ENCODE measurements at regions not wholly inside any gene's neighbourhood (a gene's known extent, or its start where the extent isn't known, plus 50 kb on each side); places are given as distances from the start of the nearest gene placed in this dataset.

DNA sequence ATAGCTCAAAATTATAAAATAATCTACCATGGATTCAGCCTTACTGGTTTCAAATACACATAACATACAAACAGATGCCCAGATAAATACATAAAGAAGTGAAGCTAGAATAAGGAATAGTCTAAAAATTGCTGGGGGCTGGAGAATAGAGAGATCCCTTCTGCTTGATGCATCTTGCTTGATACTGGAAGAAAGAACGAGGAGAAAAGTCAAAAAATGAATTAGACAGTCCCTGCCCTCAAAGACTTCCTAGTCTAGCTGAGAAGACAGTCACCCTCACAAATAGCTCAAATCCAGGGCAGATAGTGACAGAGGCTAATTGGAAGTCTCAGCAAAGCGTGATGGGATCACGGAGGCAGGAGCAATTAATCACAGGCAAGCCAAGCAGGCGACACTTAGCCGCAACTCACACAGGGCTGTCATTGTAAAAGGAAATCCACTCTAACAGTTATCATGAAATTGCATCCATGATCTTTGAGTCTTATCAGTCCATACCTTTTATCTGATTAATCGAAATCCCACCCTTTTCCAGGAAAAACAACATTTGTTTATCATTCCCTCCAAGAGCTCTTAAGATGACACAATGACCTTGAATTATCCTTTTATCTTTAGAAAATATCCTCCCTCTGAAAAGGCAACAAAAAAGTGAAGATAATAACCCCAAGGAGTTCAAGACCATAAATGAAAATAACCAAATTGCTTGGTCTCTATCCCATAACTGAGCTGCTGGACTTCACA lies 59.7 kb upstream of the TIAM1 start:
- no peak for DNase-seq (ENCODE audit: low read depth in 1 of 2, low spot score in 1 of 2)
- TF ChIP-seq SPI1 (IDR thresholded peaks at IDR 0.05; ENCODE audit: borderline replicate concordance, low read depth) (no peak), GABPA (IDR thresholded peaks at IDR 0.05; ENCODE audit: low read depth) (no peak), POLR2AphosphoS5 (IDR thresholded peaks at IDR 0.05; ENCODE audit: low read depth) (no peak)
- TF ChIP-seq, protein P1, sequence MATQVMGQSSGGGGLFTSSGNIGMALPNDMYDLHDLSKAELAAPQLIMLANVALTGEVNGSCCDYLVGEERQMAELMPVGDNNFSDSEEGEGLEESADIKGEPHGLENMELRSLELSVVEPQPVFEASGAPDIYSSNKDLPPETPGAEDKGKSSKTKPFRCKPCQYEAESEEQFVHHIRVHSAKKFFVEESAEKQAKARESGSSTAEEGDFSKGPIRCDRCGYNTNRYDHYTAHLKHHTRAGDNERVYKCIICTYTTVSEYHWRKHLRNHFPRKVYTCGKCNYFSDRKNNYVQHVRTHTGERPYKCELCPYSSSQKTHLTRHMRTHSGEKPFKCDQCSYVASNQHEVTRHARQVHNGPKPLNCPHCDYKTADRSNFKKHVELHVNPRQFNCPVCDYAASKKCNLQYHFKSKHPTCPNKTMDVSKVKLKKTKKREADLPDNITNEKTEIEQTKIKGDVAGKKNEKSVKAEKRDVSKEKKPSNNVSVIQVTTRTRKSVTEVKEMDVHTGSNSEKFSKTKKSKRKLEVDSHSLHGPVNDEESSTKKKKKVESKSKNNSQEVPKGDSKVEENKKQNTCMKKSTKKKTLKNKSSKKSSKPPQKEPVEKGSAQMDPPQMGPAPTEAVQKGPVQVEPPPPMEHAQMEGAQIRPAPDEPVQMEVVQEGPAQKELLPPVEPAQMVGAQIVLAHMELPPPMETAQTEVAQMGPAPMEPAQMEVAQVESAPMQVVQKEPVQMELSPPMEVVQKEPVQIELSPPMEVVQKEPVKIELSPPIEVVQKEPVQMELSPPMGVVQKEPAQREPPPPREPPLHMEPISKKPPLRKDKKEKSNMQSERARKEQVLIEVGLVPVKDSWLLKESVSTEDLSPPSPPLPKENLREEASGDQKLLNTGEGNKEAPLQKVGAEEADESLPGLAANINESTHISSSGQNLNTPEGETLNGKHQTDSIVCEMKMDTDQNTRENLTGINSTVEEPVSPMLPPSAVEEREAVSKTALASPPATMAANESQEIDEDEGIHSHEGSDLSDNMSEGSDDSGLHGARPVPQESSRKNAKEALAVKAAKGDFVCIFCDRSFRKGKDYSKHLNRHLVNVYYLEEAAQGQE (IDR thresholded peaks at IDR 0.05; ENCODE audit: insufficient replicate concordance, low read depth) = no peak
- TF ChIP-seq, protein P2, sequence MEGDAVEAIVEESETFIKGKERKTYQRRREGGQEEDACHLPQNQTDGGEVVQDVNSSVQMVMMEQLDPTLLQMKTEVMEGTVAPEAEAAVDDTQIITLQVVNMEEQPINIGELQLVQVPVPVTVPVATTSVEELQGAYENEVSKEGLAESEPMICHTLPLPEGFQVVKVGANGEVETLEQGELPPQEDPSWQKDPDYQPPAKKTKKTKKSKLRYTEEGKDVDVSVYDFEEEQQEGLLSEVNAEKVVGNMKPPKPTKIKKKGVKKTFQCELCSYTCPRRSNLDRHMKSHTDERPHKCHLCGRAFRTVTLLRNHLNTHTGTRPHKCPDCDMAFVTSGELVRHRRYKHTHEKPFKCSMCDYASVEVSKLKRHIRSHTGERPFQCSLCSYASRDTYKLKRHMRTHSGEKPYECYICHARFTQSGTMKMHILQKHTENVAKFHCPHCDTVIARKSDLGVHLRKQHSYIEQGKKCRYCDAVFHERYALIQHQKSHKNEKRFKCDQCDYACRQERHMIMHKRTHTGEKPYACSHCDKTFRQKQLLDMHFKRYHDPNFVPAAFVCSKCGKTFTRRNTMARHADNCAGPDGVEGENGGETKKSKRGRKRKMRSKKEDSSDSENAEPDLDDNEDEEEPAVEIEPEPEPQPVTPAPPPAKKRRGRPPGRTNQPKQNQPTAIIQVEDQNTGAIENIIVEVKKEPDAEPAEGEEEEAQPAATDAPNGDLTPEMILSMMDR (IDR thresholded peaks at IDR 0.05; ENCODE audit: insufficient read depth, low read length) = no peak
- Histone ChIP-seq H3K27me3 (ENCODE audit: insufficient read depth, poor library complexity, severe bottlenecking) (no peaks in the 10 kb centered on the region), H3K27ac (replicated peaks) (no peak overlapping the region), H3K4me3 (replicated peaks; ENCODE audit: insufficient read depth, low read length) (no peak overlapping the region)

DNA sequence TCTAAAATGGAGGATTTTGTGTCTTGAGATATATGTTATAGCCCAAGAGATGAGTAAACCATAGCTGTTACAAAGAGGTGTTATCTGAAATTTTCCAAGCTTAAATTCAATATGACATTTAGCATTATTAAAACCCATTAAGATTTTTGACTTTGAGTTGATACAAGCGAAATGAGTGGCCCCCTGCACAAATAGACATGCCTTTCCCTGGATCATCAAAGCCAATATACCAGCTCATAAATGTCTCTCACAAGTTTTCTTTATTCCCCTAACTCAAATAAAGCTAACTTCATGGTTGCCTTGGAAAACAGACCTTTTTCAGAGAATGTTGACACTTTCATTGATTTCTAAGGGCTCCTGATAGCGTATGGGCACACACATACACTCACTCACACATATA lies 55.5 kb upstream of the TIAM1 start:
- no peaks in the 10 kb centered on the region for H3K27me3 ChIP-seq (ENCODE audit: insufficient read depth, poor library complexity, severe bottlenecking)
- H3K4me3 ChIP-seq (replicated peaks; ENCODE audit: insufficient read depth, low read length) = no peak overlapping the region
- no peak overlapping the region for H3K27ac ChIP-seq (replicated peaks)
- TF ChIP-seq, protein P2 (IDR thresholded peaks at IDR 0.05; ENCODE audit: insufficient read depth, low read length) = no peak
- TF ChIP-seq, protein P1 (IDR thresholded peaks at IDR 0.05; ENCODE audit: insufficient replicate concordance, low read depth) = no peak
- TF ChIP-seq POLR2AphosphoS5 (IDR thresholded peaks at IDR 0.05; ENCODE audit: low read depth) (no peak), SPI1 (IDR thresholded peaks at IDR 0.05; ENCODE audit: borderline replicate concordance, low read depth) (no peak), GABPA (IDR thresholded peaks at IDR 0.05; ENCODE audit: low read depth) (no peak)
- DNase-seq (ENCODE audit: low read depth in 1 of 2, low spot score in 1 of 2) = no peak

DNA sequence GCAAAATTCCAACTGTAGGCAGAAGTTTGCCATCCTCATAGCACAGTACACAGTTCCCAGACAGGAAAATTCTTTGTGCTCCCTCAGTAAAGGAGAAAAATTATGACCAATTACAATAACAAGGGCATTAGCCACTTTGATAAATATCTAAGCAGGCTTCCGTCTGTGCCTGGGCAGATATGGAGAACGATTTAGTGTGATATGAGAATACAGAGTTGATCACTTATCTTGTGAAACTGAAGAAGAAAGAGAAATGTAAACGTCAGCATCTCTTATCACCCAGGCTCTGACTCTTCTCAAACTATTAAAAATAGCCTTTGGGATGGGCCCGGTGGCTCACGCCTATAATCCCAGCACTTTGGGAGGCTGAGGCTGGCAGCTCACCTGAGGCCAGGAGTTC lies 54.5 kb upstream of the TIAM1 start:
- DNase-seq (ENCODE audit: low read depth in 1 of 2, low spot score in 1 of 2) = no peak
- TF ChIP-seq GABPA (IDR thresholded peaks at IDR 0.05; ENCODE audit: low read depth) (no peak), POLR2AphosphoS5 (IDR thresholded peaks at IDR 0.05; ENCODE audit: low read depth) (no peak), SPI1 (IDR thresholded peaks at IDR 0.05; ENCODE audit: borderline replicate concordance, low read depth) (no peak)
- TF ChIP-seq, protein P2 (IDR thresholded peaks at IDR 0.05; ENCODE audit: insufficient read depth, low read length) = no peak
- TF ChIP-seq, protein P1 (IDR thresholded peaks at IDR 0.05; ENCODE audit: insufficient replicate concordance, low read depth) = no peak
- no peak overlapping the region for H3K4me3 ChIP-seq (replicated peaks; ENCODE audit: insufficient read depth, low read length)
- H3K27me3 ChIP-seq (ENCODE audit: insufficient read depth, poor library complexity, severe bottlenecking) = no peaks in the 10 kb centered on the region
- H3K27ac ChIP-seq (replicated peaks) = no peak overlapping the region

Data from HL-60 (cell line).